ENCODE measurements at regions not wholly inside any gene's neighbourhood (a gene's known extent, or its start where the extent isn't known, plus 50 kb on each side); places are given as distances from the start of the nearest gene placed in this dataset.
"Not testable (repeated sequence)": the region's sequence is repeated elsewhere in the genome, so short reads cannot be mapped to it uniquely, and the experiment has no call there.

DNA sequence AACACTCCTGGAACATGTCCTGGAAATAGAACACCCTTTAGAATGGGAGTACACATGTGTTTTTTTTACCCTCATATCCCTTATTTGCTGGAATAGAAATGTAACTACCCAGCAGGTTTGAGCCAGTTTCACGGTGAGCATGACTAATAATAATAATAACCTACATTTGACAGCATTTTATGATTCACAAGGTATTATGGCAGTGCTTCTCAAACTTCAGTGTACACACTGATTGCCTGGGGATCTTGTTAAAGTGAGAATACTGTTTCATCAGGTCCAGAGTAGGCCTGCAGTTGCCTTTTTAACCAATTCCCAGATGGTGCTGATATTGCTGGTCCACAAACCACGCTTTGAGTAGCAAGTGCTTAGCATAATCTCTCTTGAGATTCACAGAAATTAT, 63.9 kb downstream of the NFKBIZ start:
- no peak for DNase-seq

DNA sequence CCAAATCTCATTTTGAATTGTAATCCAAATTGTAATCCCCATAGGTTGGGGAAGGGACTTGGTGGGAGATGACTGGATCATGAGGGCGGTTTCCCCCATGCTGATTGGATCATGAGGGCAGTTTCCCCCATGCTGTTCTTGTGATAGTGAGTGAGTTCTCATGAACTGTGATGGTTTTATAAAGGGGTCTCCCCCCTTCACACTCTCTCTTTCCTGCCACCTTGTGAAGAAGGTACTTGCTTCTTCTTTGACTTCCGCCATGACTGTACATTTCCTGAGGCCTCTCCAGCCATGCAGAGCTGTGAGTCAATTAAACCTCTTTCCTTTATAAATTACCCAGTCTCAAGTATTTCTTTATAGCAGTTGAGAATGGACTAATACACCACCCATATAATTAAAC, 68.4 kb downstream of the NFKBIZ start:
- not testable (repeated sequence) for DNase-seq

DNA sequence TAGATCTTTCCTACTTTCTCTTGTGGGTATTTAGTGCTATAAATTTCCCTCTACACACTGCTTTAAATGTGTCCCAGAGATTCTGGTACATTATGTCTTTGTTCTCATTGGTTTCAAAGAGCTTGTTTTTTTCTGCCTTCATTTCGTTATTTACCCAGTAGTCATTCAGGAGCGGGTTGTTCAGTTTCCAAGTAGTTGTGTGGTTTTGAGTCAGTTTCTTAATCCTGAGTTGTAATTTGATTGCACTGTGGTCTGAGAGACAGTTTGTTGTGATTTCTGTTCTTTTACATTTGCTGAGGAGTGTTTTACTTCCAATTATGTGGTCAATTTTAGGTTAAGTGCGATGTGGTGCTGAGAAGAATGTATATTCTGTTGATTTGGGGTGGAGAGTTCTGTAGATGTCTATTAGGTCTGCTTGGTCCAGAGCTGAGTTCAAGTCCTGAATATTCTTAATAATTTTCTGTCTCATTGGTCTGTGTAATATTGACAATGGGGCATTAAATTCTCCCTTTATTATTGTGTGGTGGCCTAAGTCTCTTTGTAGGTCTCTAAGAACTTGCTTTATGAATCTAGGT, 72.9 kb downstream of the NFKBIZ start:
- not testable (repeated sequence) for DNase-seq

DNA sequence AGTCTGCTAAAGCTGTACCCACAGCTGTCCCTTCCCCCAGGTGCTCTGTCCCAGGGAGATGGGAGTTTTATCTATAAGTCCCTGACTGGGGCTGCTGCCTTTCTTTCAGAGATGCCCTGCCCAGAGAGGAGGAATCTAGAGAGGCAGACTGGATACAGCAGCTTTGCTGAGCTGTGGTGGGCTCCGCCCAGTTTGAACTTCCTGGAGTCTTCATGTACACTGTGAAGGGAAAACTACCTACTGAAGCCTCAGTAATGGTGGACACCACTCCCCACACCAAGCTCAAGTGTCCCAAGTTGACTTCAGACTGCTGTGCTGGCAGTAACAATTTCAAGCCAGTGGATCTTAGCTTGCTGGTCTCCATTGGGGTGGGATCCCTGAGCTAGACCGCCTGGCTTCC, 75.3 kb downstream of the NFKBIZ start:
- not testable (repeated sequence) for DNase-seq

DNA sequence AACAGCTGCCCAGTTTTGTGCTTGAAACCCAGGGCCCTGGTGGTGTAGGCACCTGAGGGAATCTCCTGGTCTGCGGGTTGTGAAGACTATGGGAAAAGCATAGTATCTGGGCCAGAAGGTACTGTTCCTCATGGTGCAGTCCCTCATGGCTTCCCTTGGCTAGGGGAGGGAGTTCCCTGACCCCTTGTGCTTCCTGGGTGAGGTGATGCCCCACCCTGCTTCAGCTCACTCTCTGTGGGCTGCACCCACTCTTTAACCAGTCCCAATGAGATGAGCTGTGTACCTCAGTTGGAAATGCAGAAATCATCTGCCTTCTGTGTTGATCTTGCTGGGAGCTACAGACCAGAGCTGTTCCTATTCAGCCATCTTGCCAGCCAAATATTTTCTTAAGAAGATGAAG, 75.8 kb downstream of the NFKBIZ start:
- not testable (repeated sequence) for DNase-seq

DNA sequence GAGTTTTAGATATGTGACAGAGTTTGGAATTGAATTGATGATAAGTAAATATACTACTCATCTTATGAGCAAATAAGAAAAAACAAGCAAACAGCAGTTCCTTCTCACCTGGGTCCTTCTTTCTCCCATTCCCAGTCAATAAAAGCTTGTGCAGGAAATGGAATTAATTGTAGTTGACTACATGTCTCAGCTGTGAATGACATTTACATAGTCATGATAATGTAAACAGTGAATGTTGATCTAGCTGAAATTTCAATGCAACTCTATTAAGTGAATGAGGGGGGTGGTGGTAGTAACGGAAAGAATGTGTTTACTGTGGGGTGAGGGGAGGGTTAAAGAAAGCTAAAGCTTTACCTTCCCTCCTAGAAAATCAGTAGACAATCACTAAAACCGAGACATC, 76.2 kb downstream of the NFKBIZ start:
- peak; percentile 67 for DNase-seq

DNA sequence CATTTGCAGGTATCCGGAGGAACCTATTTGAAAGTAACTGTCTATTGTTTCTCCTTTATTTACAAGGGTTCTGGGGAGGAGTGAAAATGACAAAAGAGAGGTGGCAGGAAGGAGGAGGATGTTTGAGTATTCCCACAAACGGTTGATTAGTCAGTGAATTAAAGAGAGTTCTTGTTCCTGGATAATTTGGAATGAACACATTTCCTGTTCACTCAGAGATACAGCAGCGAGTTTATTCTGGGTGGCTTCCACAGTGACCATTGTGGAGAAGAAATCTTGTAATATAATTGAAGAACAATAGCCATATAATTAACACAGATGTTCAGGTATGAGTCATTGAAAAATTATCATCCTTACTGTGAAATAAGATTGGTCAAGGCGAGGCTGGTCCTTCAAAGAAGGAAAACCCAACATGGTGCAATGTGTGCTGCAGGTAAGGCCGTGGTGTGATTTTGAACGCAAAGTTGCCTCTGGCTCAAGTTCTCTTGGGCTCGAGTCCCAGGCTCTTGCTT, 77.3 kb downstream of the NFKBIZ start:
- no peak for DNase-seq

DNA sequence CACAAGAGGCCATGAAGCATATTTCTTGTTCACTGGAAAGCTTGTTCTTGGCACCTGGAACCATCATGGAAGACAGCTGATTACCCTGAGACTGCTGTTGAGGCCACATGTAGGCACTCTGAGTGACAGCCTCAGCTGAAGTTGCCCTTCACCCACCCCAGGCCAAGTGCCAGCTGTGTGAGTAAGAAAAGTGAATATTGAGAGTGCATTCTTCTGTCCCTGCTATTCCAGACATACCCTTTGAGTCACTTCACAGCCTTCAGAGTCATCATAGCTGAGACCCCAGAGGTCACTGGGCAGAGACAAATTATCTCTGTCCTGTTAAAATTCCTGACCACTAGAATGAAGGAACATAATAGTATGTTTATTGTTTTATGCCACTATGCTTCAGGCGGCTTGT, 79.6 kb downstream of the NFKBIZ start:
- no peak for DNase-seq

DNA sequence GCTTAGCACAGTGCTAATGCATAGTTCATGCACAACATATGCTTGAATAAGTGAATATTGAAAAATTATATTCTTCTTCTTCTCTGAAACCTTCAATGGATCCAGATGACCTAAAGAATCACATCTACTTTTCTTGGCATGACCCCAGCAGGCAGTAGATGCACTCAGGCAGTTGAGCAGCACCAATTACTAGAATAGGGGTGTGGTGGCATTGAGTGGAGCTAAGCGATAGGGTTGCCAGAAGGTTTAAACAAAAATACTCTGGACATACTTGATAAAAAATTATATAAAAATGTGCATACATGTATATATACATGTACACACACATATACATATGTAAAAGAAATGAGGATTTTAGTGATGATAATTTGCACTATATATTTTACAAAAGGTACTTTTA, 81.8 kb downstream of the NFKBIZ start:
- no peak for DNase-seq

DNA sequence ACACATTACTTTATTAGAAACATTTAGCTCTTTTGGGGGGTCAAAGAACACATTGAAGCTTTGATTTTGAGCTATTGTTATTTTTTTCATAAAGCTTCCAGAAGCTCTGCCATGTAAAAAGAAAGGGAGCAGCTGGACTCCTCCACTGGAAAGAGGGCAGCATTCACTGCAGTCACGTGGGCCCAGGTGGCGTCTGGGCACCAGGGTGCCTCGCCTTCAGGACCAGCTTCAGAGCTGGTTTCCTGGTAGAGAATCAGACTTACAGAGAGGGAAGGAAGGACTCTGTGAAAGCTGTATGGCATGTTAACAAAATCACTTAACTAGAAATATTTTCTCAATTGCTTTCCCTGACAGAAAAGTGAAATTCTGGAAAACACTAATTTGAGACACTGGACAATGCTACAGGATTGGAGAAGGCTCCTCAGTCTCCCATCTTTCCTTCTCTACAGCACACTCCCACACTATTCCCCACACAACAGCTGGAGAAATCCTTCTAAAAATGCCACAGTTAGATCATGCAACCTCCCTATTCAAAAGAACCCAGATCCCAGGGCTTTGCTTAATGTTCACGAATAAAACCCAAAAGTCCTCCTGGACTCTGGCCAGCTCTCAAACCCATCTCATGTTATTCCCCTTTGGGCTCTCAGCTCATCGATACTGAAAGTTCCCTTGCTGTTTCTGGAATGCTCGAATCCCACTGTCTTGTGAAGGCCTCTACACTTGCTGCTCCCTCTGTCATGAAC, 83.2 kb downstream of the NFKBIZ start:
- DNase-seq: no peak

DNA sequence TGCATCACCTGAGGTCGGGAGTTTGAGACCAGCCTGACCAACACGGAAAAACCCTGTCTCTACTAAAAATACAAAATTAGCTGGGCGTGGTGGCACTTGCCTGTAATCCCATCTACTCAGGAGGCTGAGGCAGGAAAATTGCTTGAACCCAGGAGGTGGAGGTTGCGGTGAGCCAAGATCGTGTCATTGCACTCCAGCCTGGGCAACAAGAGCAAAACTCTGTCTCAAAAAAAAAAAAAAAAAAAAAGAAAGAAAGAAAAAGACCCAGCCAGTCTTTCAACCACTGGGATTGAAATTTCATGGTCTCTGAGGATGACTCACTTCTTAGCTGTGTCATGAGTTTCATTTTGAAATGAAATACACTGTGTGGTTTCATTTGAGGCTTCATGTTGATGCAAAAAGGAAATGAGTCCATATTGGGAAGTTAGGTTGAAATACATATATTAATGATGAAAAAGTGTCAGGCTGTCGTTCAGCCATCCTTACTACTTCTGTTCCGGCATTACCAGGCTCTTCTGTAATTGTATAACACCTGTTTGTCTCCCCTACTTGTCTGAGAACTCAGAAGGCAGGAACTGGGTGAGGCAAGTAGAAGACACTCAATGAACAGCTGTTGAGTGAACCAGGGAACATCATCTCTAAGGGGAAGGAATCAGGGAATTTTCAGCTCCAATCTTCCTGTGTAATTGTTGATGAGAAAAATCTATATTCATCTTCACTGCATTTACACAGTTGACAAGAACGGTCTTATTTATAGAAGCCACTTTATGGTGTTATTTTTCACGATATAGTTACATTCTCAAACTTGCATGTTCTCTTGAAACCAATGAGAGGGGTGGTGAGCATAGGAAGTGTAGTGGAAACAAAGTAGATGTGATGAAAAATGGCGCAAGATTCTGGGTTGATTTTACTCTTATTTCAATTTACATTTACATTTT, 87.4 kb downstream of the NFKBIZ start:
- no peak for DNase-seq

DNA sequence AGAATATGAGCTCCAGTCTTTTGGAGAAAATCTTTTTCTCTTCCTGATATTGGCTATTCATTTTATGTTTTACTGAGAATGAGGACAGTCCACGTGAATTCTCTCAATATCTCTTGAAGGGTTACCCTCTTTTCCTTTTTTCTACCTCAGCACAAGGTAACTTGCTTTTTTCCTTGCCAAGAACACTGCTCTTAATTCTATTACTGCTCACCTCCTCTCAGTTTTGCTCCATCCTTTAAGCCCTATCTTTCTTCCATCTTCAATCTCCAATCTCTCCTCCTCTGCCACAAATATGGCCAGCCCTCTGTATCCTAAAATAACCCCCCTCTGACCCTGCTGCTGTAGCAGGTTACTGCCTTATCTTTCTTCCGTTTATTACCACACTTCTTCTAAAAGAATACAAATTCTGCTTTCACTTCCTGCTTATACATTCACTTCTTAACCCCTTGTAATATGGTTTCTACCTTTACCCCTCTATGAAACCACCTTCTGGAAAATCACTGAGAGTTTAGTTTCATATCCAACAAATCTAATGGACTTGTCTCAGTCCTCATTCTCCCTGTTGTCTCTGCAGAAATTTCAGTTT, 89.0 kb downstream of the NFKBIZ start:
- DNase-seq: no peak

DNA sequence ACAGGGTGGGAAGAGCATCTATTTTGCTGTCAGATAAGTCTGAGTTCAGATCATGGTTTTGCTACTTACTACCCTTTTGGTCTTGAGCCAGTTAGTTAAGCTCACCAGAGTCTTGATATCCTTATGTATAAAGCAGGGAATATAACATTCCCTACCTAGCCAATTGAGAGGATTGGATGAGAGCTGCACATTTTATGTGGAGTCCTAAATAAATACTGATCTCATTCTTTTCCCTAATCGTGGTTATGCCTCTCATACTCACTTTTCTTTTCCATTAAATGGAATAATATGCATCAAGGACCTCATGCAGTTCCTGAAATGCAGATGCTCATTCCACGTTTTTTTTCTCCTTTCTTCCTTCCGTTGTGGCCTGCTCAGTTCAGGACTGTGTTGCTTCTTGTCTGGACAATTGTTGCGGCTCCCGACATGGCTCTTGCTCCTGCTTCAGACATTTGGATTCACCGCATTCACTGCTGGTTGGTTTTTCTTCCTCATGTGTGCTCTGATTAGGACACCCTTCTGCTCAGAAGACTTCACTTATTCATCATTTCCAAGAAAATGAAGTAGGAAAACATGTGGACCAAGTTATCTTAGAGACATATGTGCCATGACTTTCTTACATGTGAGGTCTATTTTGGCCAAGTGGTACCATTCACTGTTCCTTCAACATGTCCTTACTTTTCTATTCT, 90.2 kb downstream of the NFKBIZ start:
- no peak for DNase-seq

DNA sequence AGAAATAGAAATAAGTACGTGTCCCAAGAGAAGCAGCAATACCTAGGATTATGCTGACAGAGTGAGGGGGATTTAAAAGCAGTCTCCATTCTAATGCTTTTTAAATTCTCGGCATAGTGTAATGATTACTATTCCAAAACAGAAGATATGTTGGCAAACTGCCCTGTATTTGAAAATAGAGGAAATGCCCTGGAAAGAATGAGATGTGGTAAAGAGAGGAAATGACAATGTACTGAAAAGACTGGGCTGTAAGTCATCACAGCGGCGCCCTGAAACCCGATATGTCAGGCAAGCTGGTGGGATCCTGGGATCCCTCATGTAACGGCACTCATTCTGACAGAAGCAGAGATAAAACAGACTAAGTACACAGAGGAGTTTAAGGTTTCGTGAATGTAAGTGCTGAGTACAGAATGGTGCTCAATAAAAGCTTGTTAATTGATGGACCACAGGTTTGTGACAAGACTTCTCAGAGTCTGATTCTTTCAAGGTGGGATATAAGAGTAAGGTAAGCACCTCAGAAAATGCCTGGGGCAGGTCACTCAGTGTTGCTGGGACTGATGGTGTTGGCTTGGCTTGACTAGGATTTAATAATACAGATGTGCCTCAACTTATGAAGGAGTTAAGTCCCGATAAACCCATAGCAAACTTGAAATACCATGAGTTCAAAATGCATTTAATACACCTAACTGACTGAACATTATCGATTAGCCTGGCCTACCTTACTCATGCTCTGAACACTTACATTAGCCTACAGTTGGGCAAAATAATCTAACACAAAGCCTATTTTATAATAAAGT, 91.4 kb downstream of the NFKBIZ start:
- peak; percentile 2 for DNase-seq

DNA sequence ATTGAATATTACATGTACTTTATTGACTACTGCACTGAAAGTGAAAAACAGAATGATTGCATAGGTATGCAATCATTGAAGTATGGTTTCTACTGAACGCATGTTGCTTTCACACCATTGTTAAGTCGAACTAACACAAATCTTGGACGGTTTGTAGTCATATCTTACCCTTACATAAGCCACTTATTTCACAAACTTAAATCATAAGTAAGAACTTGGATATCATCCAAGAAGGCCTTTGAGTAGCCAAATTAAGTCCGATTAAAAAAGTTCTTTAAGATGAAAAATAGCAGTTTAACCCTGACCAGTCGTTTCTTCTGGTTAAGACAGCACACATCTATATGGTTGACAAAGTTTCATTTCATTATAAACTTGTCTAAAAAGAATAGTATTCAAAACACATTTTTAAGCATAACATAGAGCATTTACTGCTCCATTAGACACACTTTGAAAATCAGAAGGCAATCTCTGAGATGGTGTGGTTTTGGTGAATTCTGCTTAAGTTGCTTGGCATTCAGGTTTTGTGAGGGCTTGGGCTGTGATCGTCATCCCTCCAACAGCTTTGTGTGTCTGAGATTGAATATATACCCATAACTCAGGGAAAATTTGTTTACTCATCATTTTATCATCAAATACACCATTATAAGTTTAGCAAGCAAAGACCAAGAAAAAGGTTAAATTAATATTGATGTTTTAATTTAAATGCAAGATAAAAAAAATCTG, 92.2 kb downstream of the NFKBIZ start:
- DNase-seq: no peak

DNA sequence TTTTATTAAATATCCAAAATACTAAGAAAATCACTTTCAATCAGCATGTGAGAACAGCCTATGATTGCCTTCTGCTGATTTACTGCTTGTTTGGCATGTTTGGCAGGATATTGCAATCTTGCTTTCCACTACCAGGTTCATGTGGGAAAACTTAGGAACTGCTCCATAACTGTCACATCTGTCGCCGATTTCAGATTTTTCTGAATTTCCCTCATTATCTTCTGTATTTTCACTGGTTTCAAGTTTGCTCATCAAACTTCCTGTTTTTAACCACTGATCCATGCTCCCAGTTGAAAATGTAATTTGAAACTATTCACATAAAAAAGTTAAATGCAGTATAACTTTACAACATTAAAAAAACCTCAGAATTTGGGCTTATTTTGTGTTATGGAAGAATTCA, 93.0 kb downstream of the NFKBIZ start:
- no peak for DNase-seq

DNA sequence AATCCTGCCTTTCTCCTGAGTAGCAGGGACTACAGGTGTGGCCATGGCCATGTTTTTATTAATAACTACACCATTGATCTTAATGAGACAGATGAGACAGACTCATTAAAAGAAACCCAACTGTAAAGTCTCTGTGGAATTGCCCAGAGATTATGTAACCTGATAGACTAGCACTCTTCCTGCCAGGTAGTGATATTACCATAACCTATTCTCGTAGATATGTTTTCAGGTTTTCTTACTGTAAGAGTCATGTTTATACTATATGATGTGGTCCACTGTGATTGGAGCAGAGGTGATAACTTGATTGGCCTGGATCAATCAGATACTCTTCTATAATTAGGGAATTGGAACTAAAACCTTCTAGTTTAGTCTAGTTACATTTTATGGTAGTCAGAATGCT, 93.7 kb downstream of the NFKBIZ start:
- DNase-seq: no peak

DNA sequence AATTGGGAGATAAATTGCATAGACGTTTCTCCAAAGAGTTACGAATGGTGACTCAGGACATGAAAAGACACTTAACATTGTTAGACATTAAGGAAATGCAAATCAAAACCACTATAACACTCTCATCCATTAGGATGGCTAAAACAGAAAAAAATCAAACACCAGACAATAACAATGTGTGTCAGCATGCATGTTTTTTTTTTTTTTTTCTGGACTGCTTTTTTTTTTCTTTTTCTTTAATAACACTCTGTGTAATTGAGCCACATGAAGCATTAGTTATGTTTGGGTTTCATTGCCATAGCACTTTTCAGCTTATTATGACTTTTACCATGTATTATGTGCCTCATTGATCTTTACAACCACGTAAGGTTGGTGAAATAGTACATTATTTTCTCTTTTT, 95.0 kb downstream of the NFKBIZ start:
- DNase-seq: no peak

DNA sequence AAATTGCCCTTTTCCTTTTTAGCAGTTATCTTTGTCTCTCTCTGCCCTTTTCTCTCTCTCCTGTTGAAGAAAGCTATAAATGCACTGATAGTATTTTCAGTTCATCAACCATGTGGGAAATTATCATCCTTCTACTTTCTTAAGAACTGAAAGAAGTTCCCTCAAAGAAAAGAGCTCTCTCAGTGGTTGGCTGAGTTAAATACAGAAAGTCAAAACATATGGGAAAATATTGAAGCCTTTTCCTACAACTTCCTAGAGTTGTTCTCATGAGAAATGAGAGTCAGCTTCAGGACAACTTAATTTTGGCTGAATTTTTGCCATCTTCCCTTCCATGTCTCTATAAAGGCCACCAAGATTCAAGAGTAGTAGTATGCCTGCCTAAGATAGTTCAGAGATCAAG, 96.7 kb downstream of the NFKBIZ start:
- DNase-seq: no peak

DNA sequence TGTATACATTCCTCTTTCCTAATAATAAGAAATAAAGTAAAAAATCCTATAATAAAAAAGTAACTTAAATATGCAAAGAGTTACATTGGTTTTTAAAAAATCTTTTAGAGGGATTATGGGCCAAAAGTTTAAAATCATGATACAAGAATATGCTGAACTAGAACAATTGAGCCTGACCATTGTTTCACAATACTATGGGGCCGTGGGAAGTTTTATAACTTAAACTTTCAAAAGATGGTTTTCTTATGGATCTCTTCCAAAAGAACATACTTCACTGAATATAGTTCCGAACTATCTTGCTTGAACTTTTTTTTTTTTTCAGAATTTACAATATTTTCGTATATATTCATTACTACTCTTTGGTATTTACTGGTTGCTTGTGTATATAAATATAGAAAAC, 97.6 kb downstream of the NFKBIZ start:
- DNase-seq: no peak

DNA sequence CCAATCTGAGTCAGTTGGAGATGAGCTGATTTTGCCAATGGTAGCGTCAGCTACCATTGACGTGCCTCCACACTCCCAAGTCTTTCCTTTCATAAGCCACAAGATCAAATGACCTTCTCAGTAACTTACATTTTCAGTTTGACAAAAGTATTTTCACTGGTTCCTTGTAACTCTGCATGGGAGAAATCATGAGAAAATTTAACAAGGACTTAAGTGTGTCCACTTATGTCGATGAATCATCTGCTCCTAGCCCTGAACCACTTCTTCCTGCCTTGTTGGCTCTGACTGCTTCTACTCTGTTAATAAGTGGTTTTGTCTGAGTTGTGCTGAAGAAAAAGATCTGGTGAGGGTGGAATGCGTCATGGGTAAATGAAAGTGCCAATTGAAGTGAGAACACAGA, 101.2 kb downstream of the NFKBIZ start:
- no peak for DNase-seq
